SK-N-SH treated with all-trans-retinoic acid at 6 μM for 48 hours (cell line): ENCODE measurements at regions not wholly inside any gene's neighbourhood (a gene's known extent, or its start where the extent isn't known, plus 50 kb on each side); places are given as distances from the start of the nearest gene placed in this dataset.

Experiments used
- ATAC-seq: fragments of 200-7000 bp; cut with Tn5 transposase; 3 replicates; pipeline ENCODE4 v1.9.1; 2020; ENCODE audit warnings: mild to moderate bottlenecking, moderate library complexity
- ARNTL ChIP-seq: fragments of 450-650 bp; formaldehyde crosslinking; IDR thresholded peaks from 2 replicates; pipeline ENCODE4 v1.5.0; 2020; ENCODE audit warnings: low read depth, mild to moderate bottlenecking, moderate library complexity, borderline replicate concordance
- CREB5 ChIP-seq: fragments of 250-450 bp; sonication (Bioruptor Pico); IDR thresholded peaks from 2 replicates; pipeline ENCODE4 v1.5.1; 2020; ENCODE audit warnings: low read depth, mild to moderate bottlenecking, moderate library complexity
- CSDC2 ChIP-seq: fragments of 250-450 bp; sonication (Bioruptor Pico); IDR thresholded peaks from 2 replicates; pipeline ENCODE4 v1.5.0; 2020; ENCODE audit warnings: mild to moderate bottlenecking, moderate library complexity
- ESRRG ChIP-seq: fragments of 250-450 bp; sonication (Bioruptor Pico); IDR thresholded peaks from 2 replicates; pipeline ENCODE4 v1.6.1; 2021; ENCODE audit warnings: mild to moderate bottlenecking
- GLIS3 ChIP-seq: fragments of 250-450 bp; sonication (Bioruptor Pico); IDR thresholded peaks from 2 replicates; pipeline ENCODE4 v1.5.0; 2020; ENCODE audit warnings: mild to moderate bottlenecking, moderate library complexity
- ISL1 ChIP-seq: fragments of 250-450 bp; sonication (Bioruptor Pico); IDR thresholded peaks from 2 replicates; pipeline ENCODE4 v2.1.2; 2022; ENCODE audit warnings: mild to moderate bottlenecking, moderate library complexity
- OSR1 ChIP-seq: fragments of 250-450 bp; sonication (Bioruptor Pico); IDR thresholded peaks from 2 replicates; pipeline ENCODE4 v1.8.0; 2022; ENCODE audit warnings: moderate library complexity, mild to moderate bottlenecking, inconsistent platforms
- POU6F1 ChIP-seq: fragments of 250-450 bp; sonication (Bioruptor Pico); IDR thresholded peaks from 2 replicates; pipeline ENCODE4 v1.8.0; 2021; ENCODE audit warnings: low read depth, mild to moderate bottlenecking, moderate library complexity, borderline replicate concordance
- PPARA ChIP-seq: fragments of 250-450 bp; sonication (Bioruptor Pico); IDR thresholded peaks from 2 replicates; pipeline ENCODE4 v1.5.0; 2020; ENCODE audit warnings: mild to moderate bottlenecking, borderline replicate concordance
- RARB ChIP-seq: fragments of 250-450 bp; sonication (Bioruptor Pico); IDR thresholded peaks from 2 replicates; pipeline ENCODE4 v1.8.0; 2021; ENCODE audit warnings: mild to moderate bottlenecking, moderate library complexity
- SNAI2 ChIP-seq: fragments of 250-450 bp; sonication (Bioruptor Pico); IDR thresholded peaks from 2 replicates; pipeline ENCODE4 v1.5.0; 2020; ENCODE audit warnings: mild to moderate bottlenecking, moderate library complexity
- TCF4 ChIP-seq: fragments of 250-450 bp; sonication (Bioruptor Pico); IDR thresholded peaks from 2 replicates; pipeline ENCODE4 v1.8.0; 2021; ENCODE audit warnings: mild to moderate bottlenecking, moderate library complexity, borderline replicate concordance
- TOX ChIP-seq: fragments of 250-450 bp; sonication (Bioruptor Pico); IDR thresholded peaks from 2 replicates; pipeline ENCODE4 v1.8.0; 2021; ENCODE audit warnings: mild to moderate bottlenecking, moderate library complexity, borderline replicate concordance
- ZC3H10 ChIP-seq: fragments of 250-450 bp; sonication (Bioruptor Pico); IDR thresholded peaks from 2 replicates; pipeline ENCODE4 v1.5.1; 2021; ENCODE audit warnings: mild to moderate bottlenecking, moderate library complexity
- ZFP3 ChIP-seq: fragments of 250-450 bp; sonication (Bioruptor Pico); IDR thresholded peaks from 2 replicates; pipeline ENCODE4 v1.5.0; 2020; ENCODE audit warnings: mild to moderate bottlenecking, moderate library complexity
- ZFP30 ChIP-seq: fragments of 450-650 bp; formaldehyde crosslinking; IDR thresholded peaks from 2 replicates; pipeline ENCODE4 v1.5.0; 2022; ENCODE audit warnings: mild to moderate bottlenecking, moderate library complexity
- ZNF565 ChIP-seq: fragments of 450-650 bp; formaldehyde crosslinking; conservative IDR thresholded peaks from 2 replicates; pipeline ENCODE4 v1.5.0; 2020; ENCODE audit warnings: low read depth, mild to moderate bottlenecking, moderate library complexity
- ZNF70 ChIP-seq: fragments of 450-650 bp; formaldehyde crosslinking; IDR thresholded peaks from 2 replicates; pipeline ENCODE4 v1.5.0; 2020; ENCODE audit warnings: mild to moderate bottlenecking, moderate library complexity
- ZNF8 ChIP-seq: fragments of 450-650 bp; formaldehyde crosslinking; IDR thresholded peaks from 2 replicates; pipeline ENCODE4 v1.5.0; 2020; ENCODE audit warnings: mild to moderate bottlenecking, moderate library complexity
- TF ChIP-seq, protein P1 (sequence below): fragments of 250-450 bp; sonication (Bioruptor Pico); IDR thresholded peaks from 2 replicates; pipeline ENCODE4 v1.5.1; 2021; ENCODE audit warnings: mild to moderate bottlenecking, moderate library complexity
- TF ChIP-seq, protein P2 (sequence below): fragments of 250-450 bp; sonication (Bioruptor Pico); IDR thresholded peaks from 2 replicates; pipeline ENCODE4 v1.8.0; 2020; ENCODE audit warnings: mild to moderate bottlenecking, moderate library complexity, borderline replicate concordance

DNA sequence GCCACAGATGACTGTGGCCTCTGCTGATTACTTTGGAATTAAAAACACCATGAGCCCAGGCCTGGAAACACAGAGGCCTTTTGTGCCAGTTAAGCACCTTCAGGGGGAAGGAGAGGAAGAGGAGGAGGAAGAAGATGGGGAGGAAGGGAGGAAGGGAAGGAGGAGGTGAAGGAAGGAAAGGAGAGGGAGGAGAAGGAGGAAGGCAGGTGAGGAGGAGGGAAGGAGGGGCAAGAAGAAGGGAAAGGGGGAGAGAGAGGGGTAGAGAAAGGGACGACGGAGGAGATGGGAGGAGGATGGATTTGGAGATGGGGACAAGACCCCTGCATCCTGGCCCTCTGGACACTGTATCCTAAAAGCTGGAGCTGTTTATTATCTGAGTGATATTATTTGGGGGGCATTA is 231.0 kb downstream of the UQCRFS1 start:
- TF ChIP-seq GLIS3 (no peak), TCF4 (CRISPR knock-in tag) (no peak), RARB (CRISPR knock-in tag) (no peak), ISL1 (CRISPR knock-in tag) (no peak), ARNTL (CRISPR knock-in tag) (no peak), PPARA (CRISPR knock-in tag) (no peak), ZFP30 (no peak)
- ATAC-seq: no peak

DNA sequence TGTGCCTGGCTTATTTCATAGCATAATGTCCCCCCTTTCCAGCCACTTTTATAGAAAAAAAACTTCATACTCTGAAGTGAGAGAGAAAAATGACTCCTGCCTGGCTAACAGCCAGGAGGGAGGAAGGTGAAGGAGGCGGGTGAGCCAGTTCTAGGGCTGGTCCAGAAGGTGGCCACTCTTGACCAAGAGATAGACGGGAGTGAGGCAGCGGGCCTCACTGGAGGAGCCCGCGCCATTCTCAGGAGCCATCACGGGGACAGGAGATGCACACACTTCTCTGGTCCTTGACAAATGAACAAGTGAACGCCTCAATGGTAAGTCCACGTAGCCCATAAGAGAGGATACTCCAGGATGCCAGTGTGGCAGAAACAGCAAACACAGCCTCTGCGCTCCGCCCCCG is 231.4 kb downstream of the UQCRFS1 start:
- no peak for TF ChIP-seq OSR1 (CRISPR knock-in tag)
- TF ChIP-seq GLIS3: no peak
- TF ChIP-seq SNAI2: no peak
- ATAC-seq: no peak

GRCh38 chr19:28980236-28980868 is 232.6 kb downstream of the UQCRFS1 start:
- ATAC-seq: peak; percentile 54; the same call in 2 of the 3 replicates
- TF ChIP-seq GLIS3 (no peak), ESRRG (CRISPR knock-in tag) (no peak), ZNF70 (CRISPR knock-in tag) (no peak)
- TF ChIP-seq, protein P1, sequence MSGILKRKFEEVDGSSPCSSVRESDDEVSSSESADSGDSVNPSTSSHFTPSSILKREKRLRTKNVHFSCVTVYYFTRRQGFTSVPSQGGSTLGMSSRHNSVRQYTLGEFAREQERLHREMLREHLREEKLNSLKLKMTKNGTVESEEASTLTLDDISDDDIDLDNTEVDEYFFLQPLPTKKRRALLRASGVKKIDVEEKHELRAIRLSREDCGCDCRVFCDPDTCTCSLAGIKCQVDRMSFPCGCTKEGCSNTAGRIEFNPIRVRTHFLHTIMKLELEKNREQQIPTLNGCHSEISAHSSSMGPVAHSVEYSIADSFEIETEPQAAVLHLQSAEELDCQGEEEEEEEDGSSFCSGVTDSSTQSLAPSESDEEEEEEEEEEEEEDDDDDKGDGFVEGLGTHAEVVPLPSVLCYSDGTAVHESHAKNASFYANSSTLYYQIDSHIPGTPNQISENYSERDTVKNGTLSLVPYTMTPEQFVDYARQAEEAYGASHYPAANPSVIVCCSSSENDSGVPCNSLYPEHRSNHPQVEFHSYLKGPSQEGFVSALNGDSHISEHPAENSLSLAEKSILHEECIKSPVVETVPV (CRISPR knock-in tag): no peak
- TF ChIP-seq, protein P2, sequence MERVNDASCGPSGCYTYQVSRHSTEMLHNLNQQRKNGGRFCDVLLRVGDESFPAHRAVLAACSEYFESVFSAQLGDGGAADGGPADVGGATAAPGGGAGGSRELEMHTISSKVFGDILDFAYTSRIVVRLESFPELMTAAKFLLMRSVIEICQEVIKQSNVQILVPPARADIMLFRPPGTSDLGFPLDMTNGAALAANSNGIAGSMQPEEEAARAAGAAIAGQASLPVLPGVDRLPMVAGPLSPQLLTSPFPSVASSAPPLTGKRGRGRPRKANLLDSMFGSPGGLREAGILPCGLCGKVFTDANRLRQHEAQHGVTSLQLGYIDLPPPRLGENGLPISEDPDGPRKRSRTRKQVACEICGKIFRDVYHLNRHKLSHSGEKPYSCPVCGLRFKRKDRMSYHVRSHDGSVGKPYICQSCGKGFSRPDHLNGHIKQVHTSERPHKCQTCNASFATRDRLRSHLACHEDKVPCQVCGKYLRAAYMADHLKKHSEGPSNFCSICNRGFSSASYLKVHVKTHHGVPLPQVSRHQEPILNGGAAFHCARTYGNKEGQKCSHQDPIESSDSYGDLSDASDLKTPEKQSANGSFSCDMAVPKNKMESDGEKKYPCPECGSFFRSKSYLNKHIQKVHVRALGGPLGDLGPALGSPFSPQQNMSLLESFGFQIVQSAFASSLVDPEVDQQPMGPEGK (CRISPR knock-in tag): no peak

DNA sequence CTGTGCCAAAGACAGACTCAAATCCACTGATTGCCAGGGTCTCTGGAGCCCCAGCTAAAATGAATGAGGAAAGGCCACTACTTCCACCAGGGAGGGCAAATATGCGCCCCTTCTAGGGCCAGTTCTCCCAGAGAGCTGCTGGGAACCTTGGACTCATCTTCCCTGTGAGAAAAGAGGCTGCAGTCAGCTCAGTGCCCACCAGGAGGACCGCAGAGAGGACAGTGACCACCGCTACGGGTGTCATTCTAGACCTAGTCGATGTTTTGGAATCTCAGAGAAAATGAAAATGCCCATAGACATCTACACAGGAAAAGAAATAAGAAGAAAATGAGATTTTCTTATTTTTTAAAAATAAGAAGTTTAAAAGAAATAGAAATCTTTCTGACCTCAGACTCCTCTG is 235.1 kb downstream of the UQCRFS1 start:
- 0 out of 3 replicates have a peak, but pooled peaks have one; percentile 36 for ATAC-seq
- no peak for TF ChIP-seq ARNTL (CRISPR knock-in tag)
- no peak for TF ChIP-seq ZC3H10 (CRISPR knock-in tag)
- no peak for TF ChIP-seq POU6F1 (CRISPR knock-in tag)
- no peak for TF ChIP-seq CSDC2
- TF ChIP-seq GLIS3: no peak
- no peak for TF ChIP-seq RARB (CRISPR knock-in tag)
- TF ChIP-seq, all 23 proteins: peak for 0

GRCh38 chr19:28972058-28972852 is 240.7 kb downstream of the UQCRFS1 start:
- ATAC-seq: no peak
- TF ChIP-seq TOX (CRISPR knock-in tag) (no peak), ZFP30 (no peak), ISL1 (CRISPR knock-in tag) (no peak), ARNTL (CRISPR knock-in tag) (no peak), GLIS3 (no peak), TCF4 (CRISPR knock-in tag) (no peak), ZNF565 (CRISPR knock-in tag) (no peak), CSDC2 (no peak), RARB (CRISPR knock-in tag) (no peak), POU6F1 (CRISPR knock-in tag) (no peak), ZNF8 (CRISPR knock-in tag) (no peak), ZNF70 (CRISPR knock-in tag) (no peak), ZC3H10 (CRISPR knock-in tag) (no peak), SNAI2 (no peak), CREB5 (CRISPR knock-in tag) (no peak), OSR1 (CRISPR knock-in tag) (no peak), ZFP3 (no peak)
- TF ChIP-seq, protein P2 (CRISPR knock-in tag): no peak
